B cell (primary cell): ENCODE measurements at regions not wholly inside any gene's neighbourhood (a gene's known extent, or its start where the extent isn't known, plus 50 kb on each side); places are given as distances from the start of the nearest gene placed in this dataset.

Experiments used
- ATAC-seq: fragments of 200-7000 bp; cut with Tn5 transposase; one replicate; pipeline ENCODE4 v1.10.0; 2021; ENCODE audit warnings: low read depth, mild to moderate bottlenecking, moderate number of reproducible peaks, moderate library complexity
- CTCF ChIA-PET: fragments of 350-600 bp; sonication (Branson Sonifier 250); formaldehyde crosslinking; loops from one replicate; lab custom pipeline; 2021; ENCODE audit warnings: antibody characterized with exemption, inconsistent platforms; lab: Charles Lee
- POLR2A ChIA-PET: fragments of 350-600 bp; sonication (Branson Sonifier 250); formaldehyde crosslinking; loops from one replicate; lab custom pipeline; 2021; ENCODE audit warnings: antibody characterized with exemption; lab: Charles Lee
- DNase-seq: peaks from one replicate; pipeline ENCODE4 v3.0.0; 2013
- H2AFZ ChIP-seq: 2 replicates; pipeline ENCODE4 v1.6.1; 2012; ENCODE audit warnings: mild to moderate bottlenecking, low read depth, low read length; ENCODE audit not compliant: insufficient read depth, poor library complexity, severe bottlenecking
- H3K27ac ChIP-seq, 2 donors: 1 replicate in 1 of 2; 2 replicates in 1 of 2; pipeline ENCODE4 v1.5.1; 2012 to 2013; ENCODE audit warnings: low read length in 2 of 2, mild to moderate bottlenecking in 2 of 2, moderate library complexity in 1 of 2
- H3K27me3 ChIP-seq, 4 experiments: fragments of 200-600 bp in 1 of 4; sonication (generic) in 1 of 4; replicated peaks in 1 of 4; 1 replicate in 2 of 4; 2 replicates in 2 of 4; pipeline versions ENCODE4 v1.6.1 to v1.7.0; 2013 to 2016; ENCODE audit warnings: low read length in 3 of 4, mild to moderate bottlenecking in 2 of 4, mixed read lengths in 1 of 4, moderate library complexity in 1 of 4; ENCODE audit not compliant: insufficient read depth in 4 of 4, control insufficient read depth in 3 of 4; ENCODE audit errors: control extremely low read depth in 1 of 4
- H3K36me3 ChIP-seq, 2 experiments: replicated peaks in 1 of 2; 1 replicate in 1 of 2; 2 replicates in 1 of 2; pipeline versions ENCODE4 v1.6.1 to v1.7.1; 2013; ENCODE audit warnings: low read length in 1 of 2; ENCODE audit not compliant: insufficient read depth in 2 of 2, control insufficient read depth in 1 of 2; ENCODE audit errors: control extremely low read depth in 1 of 2, extremely low read depth in 1 of 2
- H3K4me1 ChIP-seq, 2 donors: fragments of 200-600 bp in 1 of 2; sonication (generic) in 1 of 2; 1 replicate in 1 of 2; 2 replicates in 1 of 2; pipeline versions ENCODE4 v1.5.1 to v1.6.1; 2013 to 2017; ENCODE audit warnings: low read length in 2 of 2; ENCODE audit not compliant: control insufficient read depth in 2 of 2, insufficient read depth in 2 of 2
- H3K4me2 ChIP-seq: replicated peaks from 2 replicates; pipeline ENCODE3; 2012; ENCODE audit warnings: mild to moderate bottlenecking, low read depth, low read length; ENCODE audit not compliant: poor library complexity, severe bottlenecking
- H3K4me3 ChIP-seq, 5 experiments: fragments of 200-600 bp in 1 of 5; sonication (generic) in 1 of 5; 1 replicate in 3 of 5; 2 replicates in 2 of 5; pipeline versions ENCODE4 v1.5.1 to v1.7.0; 2011 to 2016; ENCODE audit warnings: low read length in 4 of 5, mild to moderate bottlenecking in 4 of 5, low read depth in 2 of 5, control low read depth in 1 of 5, moderate library complexity in 1 of 5; ENCODE audit not compliant: insufficient read depth in 1 of 5; ENCODE audit errors: control extremely low read depth in 1 of 5, extremely low read depth in 1 of 5
- H3K79me2 ChIP-seq: fragments of 200-600 bp; sonication (generic); one replicate; pipeline ENCODE4 v1.6.0; 2016; ENCODE audit warnings: low read length; ENCODE audit not compliant: control insufficient read depth, insufficient read depth
- H3K9ac ChIP-seq: fragments of 200-600 bp; sonication (generic); 2 replicates; pipeline ENCODE4 v1.6.1; 2017; ENCODE audit warnings: mild to moderate bottlenecking, low read length, moderate library complexity
- H3K9me3 ChIP-seq, 3 donors: one replicate each; pipeline versions ENCODE4 v1.6.1 to v1.7.1; 2013; ENCODE audit warnings: low read length in 2 of 3; ENCODE audit not compliant: control insufficient read depth in 2 of 3, insufficient read depth in 1 of 3; ENCODE audit errors: control extremely low read depth in 1 of 3
- H4K20me1 ChIP-seq: 2 replicates; pipeline ENCODE4 v1.6.0; 2012; ENCODE audit warnings: mild to moderate bottlenecking, low read length; ENCODE audit not compliant: insufficient read depth, control insufficient read depth, poor library complexity, severe bottlenecking
- H3K27ac Mint-ChIP-seq: one replicate; pipeline ENCODE4 v1.8.0; 2021; ENCODE audit warnings: mixed read lengths
- H3K27me3 Mint-ChIP-seq: one replicate; pipeline ENCODE4 v1.8.0; 2021; ENCODE audit warnings: mixed read lengths
- H3K4me1 Mint-ChIP-seq: one replicate; pipeline ENCODE4 v1.8.0; 2021; ENCODE audit warnings: mixed read lengths
- H3K4me3 Mint-ChIP-seq: one replicate; pipeline ENCODE4 v1.8.0; 2021; ENCODE audit warnings: mixed read lengths
- H3K9me3 Mint-ChIP-seq: one replicate; pipeline ENCODE4 v1.8.0; 2022; ENCODE audit warnings: mixed read lengths; ENCODE audit not compliant: insufficient read depth
- CTCF ChIP-seq: fragments of 200-600 bp; IDR thresholded peaks from one replicate; pipeline ENCODE4 v1.8.0; 2022; ENCODE audit warnings: antibody characterized with exemption, mild to moderate bottlenecking
- EZH2 ChIP-seq: IDR thresholded peaks from 2 replicates; pipeline ENCODE4 v1.6.1; 2012; ENCODE audit warnings: borderline replicate concordance, low read depth, mild to moderate bottlenecking, moderate library complexity, low read length; ENCODE audit not compliant: insufficient read depth, poor library complexity, severe bottlenecking
- WGBS: methylation state at CpG from one replicate; pipeline ENCODE4 v1.1.5; 2013; ENCODE audit warnings: missing lambda C conversion rate; ENCODE audit not compliant: insufficient coverage; 5-methylcytosine and 5-hydroxymethylcytosine counted together
- intact Hi-C: fragments of 100-400 bp; cut with micrococcal nuclease; formaldehyde crosslinking; loops from one replicate; pipeline ENCODE4 v1.10.0; 2022

DNA sequence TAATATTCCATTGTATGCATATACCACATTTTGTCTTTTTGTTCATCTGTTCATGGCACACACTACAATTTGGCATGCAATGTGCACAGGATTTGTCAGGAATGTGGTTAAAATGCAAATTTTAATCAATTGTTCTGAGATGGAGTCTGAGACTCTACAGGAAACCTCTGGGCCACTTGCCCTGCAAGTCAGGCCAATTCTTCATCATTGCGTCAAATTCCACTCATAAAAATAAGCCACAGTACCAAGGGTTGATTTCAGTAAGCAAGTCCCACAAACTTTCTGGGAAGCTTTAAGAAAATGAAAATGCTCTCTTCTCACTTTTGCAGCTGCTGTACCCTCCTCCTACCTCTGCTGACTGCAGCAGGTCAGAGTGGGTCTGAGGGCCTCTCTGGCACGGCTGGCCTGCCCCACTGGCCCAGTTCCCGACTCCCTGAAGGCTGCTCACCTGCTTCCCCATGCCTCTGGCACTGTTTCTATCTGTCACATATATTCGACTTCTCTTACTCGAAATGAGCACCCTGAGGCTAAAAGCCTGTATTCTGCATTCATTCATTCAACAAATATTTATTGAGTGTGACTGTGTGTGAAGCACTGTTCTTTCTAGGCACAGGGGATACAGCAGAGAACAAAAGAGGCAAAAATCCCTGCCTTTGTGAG is 83.8 kb upstream of the WASF3 start:
- Histone ChIP-seq H3K4me1 (peaks cover 0 to 6% of the 10 kb centered on the region in 2 donors), H3K4me2 (no peak overlapping the region), H3K9ac (no peak overlapping the region), H3K4me3 (no peak overlapping the region), H3K36me3 (no peaks in the 10 kb centered on the region), H3K27ac (no peak overlapping the region), H3K79me2 (no peaks in the 10 kb centered on the region), H2AFZ (no peak overlapping the region), H3K27me3 (peaks cover 0 to 12% (median 4%) of the 10 kb centered on the region in 4 experiments), H3K9me3 (no peaks in the 10 kb centered on the region), H4K20me1 (no peaks in the 10 kb centered on the region)
- Mint-ChIP-seq H3K27me3 (peaks cover 25% of the 10 kb centered on the region), H3K9me3 (no peaks in the 10 kb centered on the region), H3K4me1 (peaks cover 10% of the 10 kb centered on the region), H3K4me3 (no peak overlapping the region), H3K27ac (no peak overlapping the region)
- DNase-seq = no peak
- TF ChIP-seq EZH2 (no peak), CTCF (no peak)
- no peak for ATAC-seq
- ChIA-PET POLR2A (no interaction called here), CTCF (interaction anchor here (1.1 kb wide), 1 partner anchor 10 kb away, joined by 3 read pairs; no protein-coding TSS in a partner anchor)
- intact Hi-C loops = no loop called here
- 83% methylated on average over 2 of the region's 5 CpGs for WGBS

DNA sequence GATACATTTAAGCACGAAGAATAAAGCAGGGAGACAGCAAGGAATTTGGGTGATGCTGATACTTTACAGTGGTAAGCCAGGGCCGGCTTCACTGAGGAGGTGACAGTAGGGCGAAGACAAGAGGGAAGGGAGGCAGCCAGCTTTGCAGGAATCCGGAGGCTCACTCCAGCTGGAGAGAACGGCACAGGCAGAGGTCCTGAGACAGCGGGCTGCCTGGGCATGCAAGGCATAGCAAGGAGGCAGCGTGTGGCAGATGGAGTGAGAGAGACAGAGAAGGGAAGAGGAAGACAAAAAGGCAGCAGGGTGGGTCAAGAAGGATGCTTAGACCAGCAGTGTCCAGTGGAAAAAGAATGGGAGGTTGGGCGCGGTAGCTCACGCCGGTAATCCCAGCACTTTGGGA is 83.2 kb upstream of the WASF3 start:
- TF ChIP-seq EZH2 (no peak), CTCF (no peak)
- Histone ChIP-seq H3K79me2 (no peaks in the 10 kb centered on the region), H3K9me3 (no peaks in the 10 kb centered on the region), H3K4me1 (peaks cover 0 to 6% of the 10 kb centered on the region in 2 donors), H3K4me2 (no peak overlapping the region), H3K36me3 (no peaks in the 10 kb centered on the region), H3K4me3 (no peak overlapping the region), H3K9ac (no peak overlapping the region), H4K20me1 (no peaks in the 10 kb centered on the region), H3K27ac (no peak overlapping the region), H3K27me3 (peaks cover 0 to 10% (median 4%) of the 10 kb centered on the region in 4 experiments), H2AFZ (no peak overlapping the region)
- WGBS = 95% methylated on average over 7 of the region's 11 CpGs
- Mint-ChIP-seq H3K9me3 (no peaks in the 10 kb centered on the region), H3K27me3 (peaks cover 25% of the 10 kb centered on the region), H3K4me1 (peaks cover 10% of the 10 kb centered on the region), H3K27ac (no peak overlapping the region), H3K4me3 (no peak overlapping the region)
- intact Hi-C loops = no loop called here
- ATAC-seq (no peak), DNase-seq (no peak)
- POLR2A ChIA-PET = no interaction called here
- CTCF ChIA-PET = interaction anchor here (1.1 kb wide), 1 partner anchor 9 kb away, joined by 3 read pairs; no protein-coding TSS in a partner anchor
